HCT116 (cell line): ENCODE measurements at regions not wholly inside any gene's neighbourhood (a gene's known extent, or its start where the extent isn't known, plus 50 kb on each side); places are given as distances from the start of the nearest gene placed in this dataset.

ENCODE experiments used
- ATAC-seq: fragments of 200-7000 bp; cut with Tn5 transposase; 2 replicates; pipeline ENCODE4 v1.9.1; 2020; ENCODE audit warnings: mild to moderate bottlenecking, moderate library complexity
- BruUV-seq: library from RNA; stranded (reverse); fragments of 400-500 nt; replicated peaks from 2 replicates; lab custom pipeline; 2021; lab: Mats Ljungman, UMichigan
- CTCF ChIA-PET: fragments of 300-600 bp; sonication (Branson Sonifier 250); formaldehyde crosslinking; loops from one replicate; lab custom pipeline; 2021; ENCODE audit warnings: antibody characterized with exemption; lab: Charles Lee
- POLR2A ChIA-PET: fragments of 300-600, 350-600 bp; sonication (Branson Sonifier 250); formaldehyde crosslinking; loops from one replicate; lab custom pipeline; 2021; ENCODE audit warnings: antibody characterized with exemption; lab: Charles Lee
- RAD21 ChIA-PET, 2 experiments: fragments of 300-600 bp; sonication (Branson Sonifier 250); formaldehyde crosslinking; loops; one replicate each; lab custom pipeline; 2023; ENCODE audit warnings: low total read pairs in 2 of 2; ENCODE audit not compliant: uncharacterized antibody in 2 of 2, unreplicated experiment in 2 of 2, low non-redundant PET in 1 of 2; lab: Charles Lee
- DNase-seq: peaks from one replicate; pipeline ENCODE4 v3.0.0-alpha.2; 2010; ENCODE audit warnings: low read depth, low spot score
- H2AFZ ChIP-seq: fragments of 200-600 bp; shearing (Covaris generic), sonication (generic); 2 replicates; pipeline ENCODE4 v1.6.1; 2017; ENCODE audit warnings: low read depth, mixed run types, mixed read lengths, antibody characterized with exemption, low read length; ENCODE audit not compliant: poor library complexity, severe bottlenecking
- H3K27ac ChIP-seq: 2 replicates; pipeline ENCODE4 v1.5.1; 2012; ENCODE audit warnings: low read depth, low read length
- H3K27me3 ChIP-seq: fragments of 200-600 bp; sonication (generic); 2 replicates; pipeline ENCODE4 v1.6.1; 2016; ENCODE audit warnings: mixed run types, low read length, mixed read lengths; ENCODE audit not compliant: insufficient read depth
- H3K36me3 ChIP-seq, 2 experiments: fragments of 200-500 bp in 1 of 2; fragments of 200-600 bp in 1 of 2; sonication (Bioruptor generic) in 1 of 2; sonication (generic) in 1 of 2; 2 replicates each; pipeline versions ENCODE4 v1.5.1 to v1.6.1; 2014 to 2016; ENCODE audit warnings: low read length in 2 of 2, inconsistent platforms in 1 of 2, mixed read lengths in 1 of 2, mixed run types in 1 of 2; ENCODE audit not compliant: insufficient read depth in 2 of 2, control insufficient read depth in 1 of 2
- H3K4me1 ChIP-seq, 2 experiments: fragments of 200-600 bp in 1 of 2; sonication (generic) in 1 of 2; 2 replicates each; pipeline versions ENCODE4 v1.5.1 to v1.6.1; 2012 to 2017; ENCODE audit warnings: low read length in 2 of 2, inconsistent platforms in 1 of 2, mild to moderate bottlenecking in 1 of 2, mixed read lengths in 1 of 2, mixed run types in 1 of 2, moderate library complexity in 1 of 2; ENCODE audit not compliant: insufficient read depth in 2 of 2, control insufficient read depth in 1 of 2
- H3K4me2 ChIP-seq: fragments of 200-600 bp; sonication (generic); 2 replicates; pipeline ENCODE4 v1.6.1; 2017; ENCODE audit warnings: mixed run types, low read length, mixed read lengths
- H3K4me3 ChIP-seq, 2 experiments: fragments of 200-600 bp in 1 of 2; sonication (generic) in 1 of 2; replicated peaks in 1 of 2; 2 replicates each; pipeline ENCODE4 v1.5.1; 2011 to 2016; ENCODE audit warnings: low read length in 2 of 2, control low read depth in 1 of 2, low read depth in 1 of 2, mild to moderate bottlenecking in 1 of 2, mixed read lengths in 1 of 2, mixed run types in 1 of 2
- H3K79me2 ChIP-seq: fragments of 200-600 bp; sonication (generic); 2 replicates; pipeline ENCODE4 v1.6.1; 2017; ENCODE audit warnings: mild to moderate bottlenecking, mixed run types, low read length, moderate library complexity, mixed read lengths; ENCODE audit not compliant: insufficient read depth
- H3K9ac ChIP-seq: fragments of 200-600 bp; sonication (generic); 2 replicates; pipeline ENCODE4 v1.6.1; 2016; ENCODE audit warnings: low read length, mixed read lengths
- H3K9me2 ChIP-seq: fragments of 200-600 bp; sonication (generic), shearing (Covaris generic); 2 replicates; pipeline ENCODE4 v1.6.1; 2017; ENCODE audit warnings: mixed run types, mild to moderate bottlenecking, moderate library complexity; ENCODE audit not compliant: insufficient read depth
- H3K9me3 ChIP-seq, 2 experiments: fragments of 200-500 bp in 1 of 2; fragments of 200-600 bp in 1 of 2; sonication (Bioruptor generic) in 1 of 2; sonication (generic) in 1 of 2; 2 replicates each; pipeline ENCODE4 v1.6.1; 2014 to 2017; ENCODE audit warnings: low read length in 2 of 2, mixed read lengths in 2 of 2, inconsistent platforms in 1 of 2, low read depth in 1 of 2, mild to moderate bottlenecking in 1 of 2, mixed run types in 1 of 2, moderate library complexity in 1 of 2; ENCODE audit not compliant: control insufficient read depth in 1 of 2, insufficient read depth in 1 of 2
- H4K20me1 ChIP-seq: fragments of 200-600 bp; sonication (generic), shearing (Covaris generic); 2 replicates; pipeline ENCODE4 v1.6.1; 2017; ENCODE audit warnings: mixed run types, mild to moderate bottlenecking, moderate library complexity; ENCODE audit not compliant: insufficient read depth
- CBX3 ChIP-seq: IDR thresholded peaks from 2 replicates; pipeline ENCODE4 v1.6.1; 2012; ENCODE audit warnings: low read depth
- CEBPB ChIP-seq: IDR thresholded peaks from 2 replicates; pipeline ENCODE4 v1.6.1; 2012; ENCODE audit warnings: low read depth
- ELF1 ChIP-seq: IDR thresholded peaks from 2 replicates; pipeline ENCODE4 v1.6.1; 2012; ENCODE audit warnings: low read depth, borderline replicate concordance
- EZH2 ChIP-seq: fragments of 200-600 bp; sonication (generic); IDR thresholded peaks from 2 replicates; pipeline ENCODE4 v1.6.1; 2017; ENCODE audit warnings: antibody characterized with exemption, mixed run types
- EZH2phosphoT487 ChIP-seq: fragments of 200-600 bp; IDR thresholded peaks from 2 replicates; pipeline ENCODE4 v1.6.1; 2018; ENCODE audit warnings: antibody characterized with exemption, borderline replicate concordance
- FOSL1 ChIP-seq: IDR thresholded peaks from 2 replicates; pipeline ENCODE4 v1.6.1; 2012; ENCODE audit warnings: low read depth
- JUND ChIP-seq: IDR thresholded peaks from 2 replicates; pipeline ENCODE4 v1.6.1; 2012
- POLR2A ChIP-seq: IDR thresholded peaks from 2 replicates; pipeline ENCODE4 v1.7.0; 2011; ENCODE audit warnings: borderline replicate concordance; ENCODE audit not compliant: insufficient read depth, insufficient read length; ENCODE audit errors: extremely low read depth
- POLR2AphosphoS5 ChIP-seq: IDR thresholded peaks from 2 replicates; pipeline ENCODE4 v1.6.1; 2011; ENCODE audit warnings: mild to moderate bottlenecking, low read depth, low read length, moderate library complexity
- RAD21 ChIP-seq: IDR thresholded peaks from 2 replicates; pipeline ENCODE4 v1.6.1; 2012; ENCODE audit warnings: low read depth, mild to moderate bottlenecking
- REST ChIP-seq: IDR thresholded peaks from 2 replicates; pipeline ENCODE4 v1.6.1; 2012; ENCODE audit warnings: low read depth
- SIN3A ChIP-seq: IDR thresholded peaks from 2 replicates; pipeline ENCODE4 v1.6.1; 2012; ENCODE audit warnings: low read depth
- SP1 ChIP-seq: IDR thresholded peaks from 2 replicates; pipeline ENCODE4 v1.6.1; 2012; ENCODE audit warnings: low read depth
- SRF ChIP-seq: IDR thresholded peaks from 2 replicates; pipeline ENCODE4 v1.6.1; 2012; ENCODE audit warnings: low read depth
- TCF7L2 ChIP-seq: IDR thresholded peaks from 2 replicates; pipeline ENCODE4 v1.7.0; 2011; ENCODE audit warnings: borderline replicate concordance, inconsistent platforms; ENCODE audit not compliant: insufficient read depth, insufficient read length; ENCODE audit errors: extremely low read depth
- YY1 ChIP-seq: IDR thresholded peaks from 2 replicates; pipeline ENCODE4 v1.6.1; 2011; ENCODE audit warnings: low read length, low read depth, moderate library complexity, mild to moderate bottlenecking; ENCODE audit not compliant: insufficient replicate concordance; ENCODE audit errors: extremely low read depth
- ZFX ChIP-seq: fragments of 450-650 bp; IDR thresholded peaks from 2 replicates; pipeline ENCODE4 v1.6.1; 2017
- ZNF274 ChIP-seq: fragments of 200-500 bp; sonication (Bioruptor generic); IDR thresholded peaks from 2 replicates; pipeline ENCODE4 v1.6.1; 2014; ENCODE audit warnings: mild to moderate bottlenecking, low read depth, low read length, inconsistent platforms
- intact Hi-C: fragments of 100-400 bp; cut with micrococcal nuclease; formaldehyde crosslinking; loops from 2 replicates; pipeline ENCODE4 v1.10.0; 2022
- TF ChIP-seq, protein P1 (sequence below), 3 experiments: fragments of 200-600 bp in 1 of 3; sonication (generic) in 1 of 3; IDR thresholded peaks in 2 of 3; conservative IDR thresholded peaks in 1 of 3; 2 replicates each; pipeline ENCODE4 v1.5.1; 2012 to 2017; ENCODE audit warnings: low read depth in 2 of 3, low read length in 2 of 3, antibody characterized with exemption in 1 of 3, borderline replicate concordance in 1 of 3, control low read depth in 1 of 3, mild to moderate bottlenecking in 1 of 3, mixed read lengths in 1 of 3, mixed run types in 1 of 3, moderate library complexity in 1 of 3; ENCODE audit not compliant: insufficient read depth in 1 of 3

DNA sequence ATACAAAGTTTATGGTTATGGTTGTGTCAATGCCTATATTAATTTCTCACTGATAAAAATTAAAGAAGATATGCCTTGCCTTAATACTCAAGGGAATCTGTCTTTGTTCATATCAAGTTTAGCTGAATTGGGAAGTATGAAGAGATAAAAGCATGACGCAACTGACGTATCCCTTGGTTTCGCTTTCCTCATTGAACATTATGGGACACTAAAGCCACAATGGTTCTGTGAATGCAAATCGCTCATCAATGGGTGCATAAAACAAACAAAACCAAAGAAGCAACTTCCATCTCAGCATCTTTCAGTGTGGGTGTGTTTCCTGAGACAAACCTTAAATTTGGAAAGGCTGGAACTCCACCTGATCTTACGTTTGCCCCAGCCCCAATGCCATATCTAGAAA lies 108.2 kb downstream of the NPIPB5 start:
- Histone ChIP-seq H3K79me2 (no peaks in the 10 kb centered on the region), H3K36me3 (no peaks in the 10 kb centered on the region), H3K27me3 (peaks cover 16% of the 10 kb centered on the region; the same call in 1 of the 2 replicates), H3K4me2 (no peak overlapping the region), H3K9me2 (no peaks in the 10 kb centered on the region), H3K4me3 (no peak overlapping the region), H3K9ac (no peak overlapping the region), H3K4me1 (no peaks in the 10 kb centered on the region), H3K27ac (no peak overlapping the region), H4K20me1 (no peaks in the 10 kb centered on the region), H3K9me3 (no peaks in the 10 kb centered on the region), H2AFZ (no peak overlapping the region)
- CTCF ChIA-PET: no interaction called here
- DNase-seq (no peak), ATAC-seq (no peak)
- RAD21 ChIA-PET: interaction anchor here in 1 of 2 experiments (0.7 kb wide), 1 partner anchor 1500 kb away, joined by 3 read pairs; no protein-coding TSS in a partner anchor
- no TSS peak for BruUV-seq
- TF ChIP-seq POLR2A: no peak
- no peak for TF ChIP-seq ZFX
- TF ChIP-seq CBX3: no peak
- TF ChIP-seq TCF7L2: no peak
- TF ChIP-seq, protein P1, sequence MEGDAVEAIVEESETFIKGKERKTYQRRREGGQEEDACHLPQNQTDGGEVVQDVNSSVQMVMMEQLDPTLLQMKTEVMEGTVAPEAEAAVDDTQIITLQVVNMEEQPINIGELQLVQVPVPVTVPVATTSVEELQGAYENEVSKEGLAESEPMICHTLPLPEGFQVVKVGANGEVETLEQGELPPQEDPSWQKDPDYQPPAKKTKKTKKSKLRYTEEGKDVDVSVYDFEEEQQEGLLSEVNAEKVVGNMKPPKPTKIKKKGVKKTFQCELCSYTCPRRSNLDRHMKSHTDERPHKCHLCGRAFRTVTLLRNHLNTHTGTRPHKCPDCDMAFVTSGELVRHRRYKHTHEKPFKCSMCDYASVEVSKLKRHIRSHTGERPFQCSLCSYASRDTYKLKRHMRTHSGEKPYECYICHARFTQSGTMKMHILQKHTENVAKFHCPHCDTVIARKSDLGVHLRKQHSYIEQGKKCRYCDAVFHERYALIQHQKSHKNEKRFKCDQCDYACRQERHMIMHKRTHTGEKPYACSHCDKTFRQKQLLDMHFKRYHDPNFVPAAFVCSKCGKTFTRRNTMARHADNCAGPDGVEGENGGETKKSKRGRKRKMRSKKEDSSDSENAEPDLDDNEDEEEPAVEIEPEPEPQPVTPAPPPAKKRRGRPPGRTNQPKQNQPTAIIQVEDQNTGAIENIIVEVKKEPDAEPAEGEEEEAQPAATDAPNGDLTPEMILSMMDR (IDR thresholded peaks at IDR 0.05 in 2 of 3, conservative IDR thresholded peaks at IDR 0.05 in 1 of 3; ENCODE audit: borderline replicate concordance in 1 of 3, insufficient read depth in 1 of 3, low read depth in 2 of 3, low read length in 2 of 3): no peak
- TF ChIP-seq ELF1: no peak
- TF ChIP-seq REST: no peak
- no peak for TF ChIP-seq EZH2phosphoT487
- no peak for TF ChIP-seq FOSL1
- TF ChIP-seq SP1: no peak
- TF ChIP-seq POLR2AphosphoS5: no peak
- TF ChIP-seq JUND: no peak
- TF ChIP-seq CEBPB: no peak
- TF ChIP-seq SRF: no peak
- no peak for TF ChIP-seq ZNF274
- TF ChIP-seq RAD21: no peak
- TF ChIP-seq EZH2: no peak
- TF ChIP-seq SIN3A: no peak
- TF ChIP-seq YY1: no peak
- intact Hi-C loops: no loop called here
- POLR2A ChIA-PET: no interaction called here
